HepG2 (cell line): ENCODE measurements at regions not wholly inside any gene's neighbourhood (a gene's known extent, or its start where the extent isn't known, plus 50 kb on each side); places are given as distances from the start of the nearest gene placed in this dataset.

ENCODE experiments used
- ATAC-seq: fragments of 200-7000 bp; cut with Tn5 transposase; 3 replicates; pipeline ENCODE4 v1.9.1; 2020; ENCODE audit warnings: mild to moderate bottlenecking, moderate library complexity
- BruUV-seq: library from RNA; stranded (reverse); fragments of 400-500 nt; replicated peaks from 2 replicates; lab custom pipeline; 2021; lab: Mats Ljungman, UMichigan
- CTCF ChIA-PET: fragments of 300-600 bp; formaldehyde crosslinking; extraction: SDS; loops from one replicate; lab custom pipeline; 2021; ENCODE audit warnings: low total read pairs, inconsistent platforms, low intra/inter-chr PET ratio; lab: Yijun Ruan, JAX
- POLR2A ChIA-PET: fragments of 350-600 bp; sonication (Branson Sonifier 250); formaldehyde crosslinking; loops from one replicate; lab custom pipeline; 2020; ENCODE audit warnings: antibody characterized with exemption, inconsistent platforms; lab: Yijun Ruan, JAX
- DNase-seq: peaks from one replicate; pipeline ENCODE4 v3.0.0-alpha.2; 2015; ENCODE audit warnings: low spot score
- FAIRE-seq: peaks from 3 replicates; lab custom pipeline; 2011; peaks lifted over from hg19 to GRCh38; lab: Jason Lieb, UNC
- H2AFZ ChIP-seq: one replicate; pipeline ENCODE4 v1.6.1; 2011; ENCODE audit warnings: low read length, inconsistent platforms
- H3K27ac ChIP-seq: fragments of 300-600 bp; 3 replicates; pipeline ENCODE4 v1.8.0; 2011; ENCODE audit warnings: mixed run types, mild to moderate bottlenecking, mixed read lengths, low read length, inconsistent platforms; ENCODE audit not compliant: insufficient read depth; ENCODE audit errors: extremely low read length
- H3K27me3 ChIP-seq, 2 experiments: fragments of 200-600 bp in 1 of 2; 2 replicates in 1 of 2; 3 replicates in 1 of 2; pipeline versions ENCODE4 v1.6.0 to v1.8.0; 2011; ENCODE audit warnings: low read length in 2 of 2, mild to moderate bottlenecking in 2 of 2, moderate library complexity in 2 of 2, inconsistent platforms in 1 of 2; ENCODE audit not compliant: insufficient read depth in 2 of 2, control insufficient read depth in 1 of 2
- H3K36me3 ChIP-seq, 2 experiments: fragments of 200-600 bp in 1 of 2; replicated peaks in 1 of 2; 2 replicates in 1 of 2; 3 replicates in 1 of 2; pipeline versions ENCODE4 v1.5.1 to v1.8.0; 2011; ENCODE audit warnings: low read length in 2 of 2, inconsistent platforms in 1 of 2; ENCODE audit not compliant: insufficient read depth in 2 of 2, control insufficient read depth in 1 of 2
- H3K4me1 ChIP-seq: 2 replicates; pipeline ENCODE4 v1.5.1; 2012; ENCODE audit warnings: low read length, inconsistent platforms; ENCODE audit not compliant: insufficient read depth
- H3K4me2 ChIP-seq: 2 replicates; pipeline ENCODE4 v1.6.0; 2011; ENCODE audit warnings: low read depth, low read length, inconsistent platforms
- H3K4me3 ChIP-seq, 3 experiments: fragments of 200-600 bp in 1 of 3; sonication (generic), shearing (Covaris generic) in 1 of 3; replicated peaks in 1 of 3; 2 replicates each; pipeline ENCODE4 v1.5.1; 2011 to 2016; ENCODE audit warnings: low read length in 3 of 3, inconsistent platforms in 2 of 3, low read depth in 2 of 3, mild to moderate bottlenecking in 2 of 3, control low read depth in 1 of 3, mixed read lengths in 1 of 3; ENCODE audit not compliant: insufficient read depth in 1 of 3
- H3K79me2 ChIP-seq: one replicate; pipeline ENCODE4 v1.6.1; 2011; ENCODE audit warnings: low read length, inconsistent platforms; ENCODE audit not compliant: insufficient read depth
- H3K9ac ChIP-seq: 2 replicates; pipeline ENCODE4 v1.6.0; 2011; ENCODE audit warnings: mild to moderate bottlenecking, low read depth, low read length, inconsistent platforms; ENCODE audit not compliant: insufficient read depth
- H3K9me3 ChIP-seq: 2 replicates; pipeline ENCODE4 v1.5.1; 2012; ENCODE audit warnings: mild to moderate bottlenecking, low read length
- H4K20me1 ChIP-seq: 2 replicates; pipeline ENCODE4 v1.6.0; 2011; ENCODE audit warnings: inconsistent platforms, mild to moderate bottlenecking, low read length, moderate library complexity; ENCODE audit not compliant: insufficient read depth
- EED ChIP-seq: sonication (generic); formaldehyde crosslinking; IDR thresholded peaks from 2 replicates; pipeline ENCODE4 v1.5.0; 2020; ENCODE audit warnings: mild to moderate bottlenecking, missing genetic modification reagents
- IKZF4 ChIP-seq: sonication (generic); formaldehyde crosslinking; IDR thresholded peaks from 2 replicates; pipeline ENCODE4 v1.5.1; 2020; ENCODE audit warnings: borderline replicate concordance, mild to moderate bottlenecking, low read depth, missing genetic modification reagents; ENCODE audit errors: not compliant biosample characterization
- KAT8 ChIP-seq: IDR thresholded peaks from 2 replicates; pipeline ENCODE4 v1.6.1; 2016; ENCODE audit warnings: missing genetic modification reagents, missing compliant biosample characterization
- NR2F1 ChIP-seq, 2 experiments: fragments of 450-650 bp in 1 of 2; formaldehyde crosslinking in 1 of 2; IDR thresholded peaks; 2 replicates each; pipeline versions ENCODE4 v1.5.0 to v1.6.1; 2016 to 2020; ENCODE audit warnings: mild to moderate bottlenecking in 1 of 2, missing compliant biosample characterization in 1 of 2, missing genetic modification reagents in 1 of 2, moderate library complexity in 1 of 2
- PHF5A ChIP-seq: IDR thresholded peaks from one replicate; pipeline ENCODE4 v1.6.1; 2018; ENCODE audit warnings: low read depth, missing genetic modification reagents; ENCODE audit not compliant: unreplicated experiment
- RARA ChIP-seq: IDR thresholded peaks from 2 replicates; pipeline ENCODE4 v1.6.1; 2016; ENCODE audit warnings: missing genetic modification reagents, missing compliant biosample characterization
- RBM39 ChIP-seq: fragments of 200-400 bp; formaldehyde crosslinking; IDR thresholded peaks from one replicate; pipeline ENCODE4 v1.6.1; 2018; ENCODE audit warnings: antibody characterized with exemption, mild to moderate bottlenecking, low read depth, low read length; ENCODE audit not compliant: poor library complexity, severe bottlenecking
- RELA ChIP-seq: sonication (generic); formaldehyde crosslinking; IDR thresholded peaks from 2 replicates; pipeline ENCODE4 v1.4.0; 2020; ENCODE audit warnings: missing genetic modification reagents
- SIN3B ChIP-seq: fragments of 150-350 bp; IDR thresholded peaks from 2 replicates; pipeline ENCODE4 v1.6.1; 2014; ENCODE audit warnings: low read length
- SKI ChIP-seq: fragments of 450-650 bp; IDR thresholded peaks from one replicate; pipeline ENCODE4 v1.6.1; 2018; ENCODE audit warnings: mild to moderate bottlenecking; ENCODE audit not compliant: partially characterized antibody
- SMAD1 ChIP-seq: sonication (generic); formaldehyde crosslinking; IDR thresholded peaks from 2 replicates; pipeline ENCODE4 v1.4.0; 2020; ENCODE audit warnings: missing genetic modification reagents, low read depth, mild to moderate bottlenecking, borderline replicate concordance
- SSRP1 ChIP-seq: IDR thresholded peaks from 2 replicates; pipeline ENCODE4 v1.6.1; 2016; ENCODE audit warnings: control low read depth
- SUZ12 ChIP-seq: fragments of 150-350 bp; IDR thresholded peaks from 2 replicates; pipeline ENCODE4 v1.6.1; 2014; ENCODE audit warnings: low read depth, low read length
- TEF ChIP-seq: sonication (generic); formaldehyde crosslinking; IDR thresholded peaks from 2 replicates; pipeline ENCODE4 v1.5.0; 2020; ENCODE audit warnings: missing genetic modification reagents
- ZKSCAN5 ChIP-seq: sonication (generic); formaldehyde crosslinking; IDR thresholded peaks from 2 replicates; pipeline ENCODE4 v1.5.1; 2020; ENCODE audit warnings: mild to moderate bottlenecking, missing genetic modification reagents
- ZMYM3 ChIP-seq: sonication (generic); formaldehyde crosslinking; IDR thresholded peaks from 2 replicates; pipeline ENCODE4 v1.5.1; 2020; ENCODE audit warnings: mild to moderate bottlenecking, missing genetic modification reagents
- ZNF552 ChIP-seq: sonication (generic); formaldehyde crosslinking; IDR thresholded peaks from 2 replicates; pipeline ENCODE4 v1.9.0; 2022; ENCODE audit warnings: missing genetic modification reagents, mild to moderate bottlenecking, borderline replicate concordance
- ZNF580 ChIP-seq: IDR thresholded peaks from 2 replicates; pipeline ENCODE4 v1.6.1; 2016; ENCODE audit warnings: low read depth, borderline replicate concordance
- ZNF772 ChIP-seq: sonication (generic); formaldehyde crosslinking; IDR thresholded peaks from 2 replicates; pipeline ENCODE4 v1.5.0; 2020; ENCODE audit warnings: mild to moderate bottlenecking, missing genetic modification reagents
- ZSCAN31 ChIP-seq: sonication (generic); formaldehyde crosslinking; IDR thresholded peaks from 2 replicates; pipeline ENCODE4 v1.5.0; 2020; ENCODE audit warnings: low read depth, mild to moderate bottlenecking, missing genetic modification reagents
- WGBS: methylation state at CpG from one replicate; pipeline ENCODE4 v1.1.6; 2017; ENCODE audit warnings: low lambda C conversion rate; 5-methylcytosine and 5-hydroxymethylcytosine counted together
- in situ Hi-C: cut with HindIII; loops from 2 replicates; pipeline ENCODE4 v1.10.0; 2017; ENCODE audit warnings: low pct_unique_long_range_greater_than_20kb; ENCODE audit not compliant: extremely low pct_ligation_motif_present
- intact Hi-C: fragments of 100-400 bp; cut with micrococcal nuclease; formaldehyde crosslinking; loops from one replicate; pipeline ENCODE4 v1.10.0; 2022; ENCODE audit not compliant: unreplicated experiment
- TF ChIP-seq, protein P1 (sequence below): sonication (generic); formaldehyde crosslinking; IDR thresholded peaks from 2 replicates; pipeline ENCODE4 v1.4.0; 2020; ENCODE audit warnings: missing genetic modification reagents, borderline replicate concordance

DNA sequence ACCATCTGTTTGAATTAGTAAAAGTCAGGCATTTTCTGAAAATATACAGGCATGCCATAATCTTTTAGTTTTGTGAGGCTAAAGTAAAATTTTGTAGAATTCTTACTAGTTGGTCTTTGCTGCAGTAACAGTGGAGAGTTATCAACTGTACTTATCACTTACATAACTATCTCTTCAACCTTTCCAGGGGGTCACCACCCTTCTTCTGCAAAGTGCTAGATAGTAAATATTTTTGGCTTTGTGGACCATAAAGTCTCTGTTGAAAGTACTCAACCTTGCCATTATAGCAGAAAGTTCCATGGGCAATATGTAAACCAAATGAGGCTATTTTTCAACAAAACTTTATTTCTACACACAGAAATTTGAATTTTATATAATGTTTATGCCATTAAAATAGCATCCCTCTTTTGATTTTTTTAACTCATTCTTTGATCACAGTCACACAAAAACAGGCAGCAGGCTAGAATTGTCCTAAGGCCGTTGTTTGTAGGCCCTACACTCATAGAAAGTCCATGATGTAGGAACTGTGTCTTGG is 59.5 kb upstream of the KLF6 start (continued):
- TF ChIP-seq EED (CRISPR knock-in tag), result no peak
- TF ChIP-seq ZNF772 (CRISPR knock-in tag), result no peak
- no peak for TF ChIP-seq SMAD1 (CRISPR knock-in tag)
- no peak for TF ChIP-seq SSRP1

DNA sequence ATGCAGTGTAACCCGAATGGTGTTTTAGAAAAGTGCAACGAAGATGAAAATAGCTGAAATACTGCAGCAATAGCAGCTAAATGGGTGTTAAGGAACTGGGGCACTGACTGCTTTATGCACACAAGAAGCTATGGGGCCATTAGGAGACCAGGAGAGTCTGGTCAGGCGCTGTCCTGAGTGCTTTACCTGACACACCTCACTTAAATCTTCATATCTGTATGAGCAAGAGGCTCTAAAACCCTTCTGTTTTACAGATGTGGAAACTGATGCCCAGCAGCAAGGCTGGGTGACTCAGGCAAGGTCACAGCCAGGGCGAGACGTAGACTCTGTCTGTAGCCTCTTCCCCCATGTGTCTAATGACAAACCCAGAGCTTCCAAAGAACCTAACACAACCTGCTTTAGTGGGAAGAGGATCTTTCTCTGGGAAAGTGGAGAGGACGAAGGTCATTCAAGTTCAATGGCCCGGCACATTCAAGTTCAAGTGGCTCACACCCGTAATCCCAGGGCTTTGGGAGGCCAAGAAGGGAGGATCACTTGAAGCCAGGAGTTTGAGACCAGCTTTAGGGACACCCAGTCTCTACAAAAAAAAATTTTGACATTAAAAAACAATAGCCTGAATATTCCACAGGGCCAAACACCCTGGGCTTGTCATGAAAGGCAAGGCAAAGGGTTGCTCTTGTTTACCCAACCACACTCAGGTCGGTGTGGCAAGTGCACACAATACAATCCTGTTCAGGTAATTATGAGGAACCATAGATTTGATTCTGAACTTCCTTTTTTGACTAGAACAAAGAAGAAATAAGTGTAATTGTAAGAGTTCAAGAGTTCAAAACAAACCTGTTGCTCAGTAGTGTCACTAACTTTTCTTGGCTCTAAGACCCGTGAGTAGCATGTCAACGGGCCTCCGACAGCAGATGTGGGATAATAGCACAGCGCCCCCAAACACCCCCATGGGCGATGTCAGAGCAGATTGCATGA is 53.7 kb upstream of the KLF6 start:
- ATAC-seq (peak; percentile 50; the same call in 1 of the 3 replicates), FAIRE-seq (no peak), DNase-seq (no peak)
- intact Hi-C loops, result no loop called here
- POLR2A ChIA-PET, result interaction anchor here (1.0 kb wide), 1 partner anchor 53 kb away, joined by 3 read pairs; no protein-coding TSS in a partner anchor
- CTCF ChIA-PET, result no interaction called here
- H3K9me3 ChIP-seq, result no peaks in the 10 kb centered on the region
- no peaks in the 10 kb centered on the region; a peak in 1 of 5 replicates for H3K27me3 ChIP-seq
- no peak overlapping the region for H2AFZ ChIP-seq
- in situ Hi-C loops, result no loop called here
- WGBS, result 33% methylated on average over 14 of the region's 14 CpGs
- no peak overlapping the region for H3K9ac ChIP-seq
- no peaks in the 10 kb centered on the region for H4K20me1 ChIP-seq
- H3K4me2 ChIP-seq, result peak overlapping the region; percentile 18; the same call in 1 of the 2 replicates
- H3K4me1 ChIP-seq, result peaks cover 28% of the 10 kb centered on the region
- no peaks in the 10 kb centered on the region for H3K79me2 ChIP-seq
- H3K27ac ChIP-seq, result no peak overlapping the region
- H3K4me3 ChIP-seq, result no peak overlapping the region
- BruUV-seq, result no TSS peak
- no peaks in the 10 kb centered on the region for H3K36me3 ChIP-seq
- TF ChIP-seq ZNF552, result no peak
- TF ChIP-seq TEF (CRISPR knock-in tag), result no peak
- TF ChIP-seq SUZ12, result no peak
- TF ChIP-seq ZMYM3 (CRISPR knock-in tag), result no peak
- no peak for TF ChIP-seq SIN3B
- TF ChIP-seq IKZF4 (CRISPR knock-in tag), result no peak
- TF ChIP-seq RBM39, result no peak
- TF ChIP-seq KAT8 (CRISPR knock-in tag), result no peak
- TF ChIP-seq SKI, result peak; percentile 94
- no peak for TF ChIP-seq ZSCAN31 (CRISPR knock-in tag)
- TF ChIP-seq ZKSCAN5 (CRISPR knock-in tag), result no peak
- TF ChIP-seq, protein P1, sequence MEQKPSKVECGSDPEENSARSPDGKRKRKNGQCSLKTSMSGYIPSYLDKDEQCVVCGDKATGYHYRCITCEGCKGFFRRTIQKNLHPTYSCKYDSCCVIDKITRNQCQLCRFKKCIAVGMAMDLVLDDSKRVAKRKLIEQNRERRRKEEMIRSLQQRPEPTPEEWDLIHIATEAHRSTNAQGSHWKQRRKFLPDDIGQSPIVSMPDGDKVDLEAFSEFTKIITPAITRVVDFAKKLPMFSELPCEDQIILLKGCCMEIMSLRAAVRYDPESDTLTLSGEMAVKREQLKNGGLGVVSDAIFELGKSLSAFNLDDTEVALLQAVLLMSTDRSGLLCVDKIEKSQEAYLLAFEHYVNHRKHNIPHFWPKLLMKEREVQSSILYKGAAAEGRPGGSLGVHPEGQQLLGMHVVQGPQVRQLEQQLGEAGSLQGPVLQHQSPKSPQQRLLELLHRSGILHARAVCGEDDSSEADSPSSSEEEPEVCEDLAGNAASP (CRISPR knock-in tag), result 0 out of 2 replicates have a peak, but pooled peaks have one; percentile 38
- TF ChIP-seq RELA (CRISPR knock-in tag), result no peak
- TF ChIP-seq ZNF580, result no peak
- TF ChIP-seq PHF5A (CRISPR knock-in tag), result no peak
- TF ChIP-seq NR2F1 (CRISPR knock-in tag; IDR thresholded peaks at IDR 0.05), result 0 out of 4 replicates have a peak, but pooled peaks of 1 of the 2 experiments have one; percentile 29
- peak; percentile 93 for TF ChIP-seq RARA
